MM.1S (cell line): ENCODE measurements at regions not wholly inside any gene's neighbourhood (a gene's known extent, or its start where the extent isn't known, plus 50 kb on each side); places are given as distances from the start of the nearest gene placed in this dataset.

Experiments used
- DNase-seq: peaks from one replicate; pipeline ENCODE4 v3.0.0-alpha.2; 2015
- H2AFZ ChIP-seq: fragments of 300-600 bp; sonication (generic); 2 replicates; pipeline ENCODE4 v1.6.0; 2016; ENCODE audit warnings: antibody characterized with exemption, low read length
- H3F3A ChIP-seq: fragments of 300-600 bp; sonication (generic); 2 replicates; pipeline ENCODE4 v1.6.1; 2016; ENCODE audit warnings: mild to moderate bottlenecking, antibody characterized with exemption, low read length, moderate library complexity, mixed read lengths; ENCODE audit not compliant: insufficient read depth
- H3K27ac ChIP-seq: fragments of 300-600 bp; sonication (generic); 2 replicates; pipeline ENCODE4 v1.5.1; 2016; ENCODE audit warnings: mild to moderate bottlenecking, low read length
- H3K27me3 ChIP-seq: fragments of 300-600 bp; sonication (generic); replicated peaks from 2 replicates; pipeline ENCODE4 v1.6.0; 2016; ENCODE audit warnings: low read length; ENCODE audit not compliant: insufficient read depth
- H3K36me3 ChIP-seq: fragments of 300-600 bp; sonication (generic); replicated peaks from 2 replicates; pipeline ENCODE4 v1.6.1; 2016; ENCODE audit warnings: mild to moderate bottlenecking, low read length, mixed read lengths; ENCODE audit not compliant: insufficient read depth
- H3K4me1 ChIP-seq: fragments of 300-600 bp; sonication (generic); 2 replicates; pipeline ENCODE4 v1.6.1; 2016; ENCODE audit warnings: low read length, mixed read lengths
- H3K4me2 ChIP-seq: fragments of 300-600 bp; sonication (generic); 2 replicates; pipeline ENCODE4 v1.6.0; 2016; ENCODE audit warnings: low read depth, low read length
- H3K4me3 ChIP-seq: fragments of 300-600 bp; sonication (generic); 2 replicates; pipeline ENCODE4 v1.5.1; 2016; ENCODE audit warnings: low read length, mixed read lengths
- H3K79me2 ChIP-seq: fragments of 300-600 bp; sonication (generic); 2 replicates; pipeline ENCODE4 v1.6.1; 2016; ENCODE audit warnings: mixed run types, low read length, mixed read lengths
- H3K9ac ChIP-seq: fragments of 300-600 bp; sonication (generic); 2 replicates; pipeline ENCODE4 v1.6.1; 2016; ENCODE audit warnings: low read length, mixed read lengths
- H3K9me2 ChIP-seq: fragments of 300-600 bp; sonication (generic); replicated peaks from 2 replicates; pipeline ENCODE4 v1.6.1; 2016; ENCODE audit warnings: mild to moderate bottlenecking, low read length, mixed read lengths; ENCODE audit not compliant: insufficient read depth
- H3K9me3 ChIP-seq: fragments of 300-600 bp; sonication (generic); replicated peaks from 2 replicates; pipeline ENCODE4 v1.6.1; 2016; ENCODE audit warnings: mild to moderate bottlenecking, low read length, mixed read lengths; ENCODE audit not compliant: insufficient read depth
- H4K20me1 ChIP-seq: fragments of 300-600 bp; sonication (generic); 2 replicates; pipeline ENCODE4 v1.6.1; 2016; ENCODE audit warnings: mild to moderate bottlenecking, low read length, moderate library complexity, mixed read lengths; ENCODE audit not compliant: insufficient read depth
- EZH2 ChIP-seq: fragments of 300-600 bp; sonication (generic); optimal IDR thresholded peaks from 2 replicates; pipeline ENCODE3; 2017; ENCODE audit warnings: low read depth, mild to moderate bottlenecking, antibody characterized with exemption, low read length, mixed read lengths
- EZH2phosphoT487 ChIP-seq: fragments of 300-600 bp; sonication (generic); IDR thresholded peaks from 2 replicates; pipeline ENCODE4 v1.6.1; 2018; ENCODE audit warnings: antibody characterized with exemption, low read length
- TF ChIP-seq, protein P1 (sequence below): fragments of 300-600 bp; sonication (generic); IDR thresholded peaks from 2 replicates; pipeline ENCODE4 v1.5.1; 2016; ENCODE audit warnings: antibody characterized with exemption, low read length, mixed read lengths

DNA sequence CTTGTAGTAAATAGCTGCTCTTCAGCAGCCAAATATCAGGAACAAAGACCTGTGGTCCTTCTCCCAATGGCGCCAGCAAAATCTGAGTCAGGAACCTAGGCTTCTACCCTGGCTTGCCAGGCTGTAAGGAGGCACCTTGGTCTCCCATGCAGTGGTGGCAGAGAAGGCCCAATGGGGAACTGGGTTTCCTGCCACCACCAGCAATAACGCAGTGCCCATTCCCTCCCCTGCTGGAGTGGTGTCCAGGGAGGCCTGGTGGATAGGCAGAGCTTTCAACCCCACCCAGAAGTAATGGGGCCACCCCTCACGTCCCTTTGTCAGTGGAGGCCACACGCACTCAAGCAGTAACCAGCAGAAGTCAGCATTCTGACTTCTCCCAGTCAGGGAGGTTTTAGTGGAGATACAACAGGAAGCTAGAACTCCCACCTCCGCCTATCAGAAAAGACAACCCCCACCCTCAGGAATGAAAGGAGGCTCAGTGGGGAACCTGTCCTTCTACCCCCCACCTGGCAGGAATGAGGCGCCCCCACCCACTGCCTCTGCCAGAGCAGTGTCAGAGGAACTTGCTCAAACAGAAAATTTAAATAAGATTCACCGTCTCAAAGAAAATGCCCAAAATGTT is 132.4 kb downstream of the COPS8 start:
- no peaks in the 10 kb centered on the region for H3K4me1 ChIP-seq

DNA sequence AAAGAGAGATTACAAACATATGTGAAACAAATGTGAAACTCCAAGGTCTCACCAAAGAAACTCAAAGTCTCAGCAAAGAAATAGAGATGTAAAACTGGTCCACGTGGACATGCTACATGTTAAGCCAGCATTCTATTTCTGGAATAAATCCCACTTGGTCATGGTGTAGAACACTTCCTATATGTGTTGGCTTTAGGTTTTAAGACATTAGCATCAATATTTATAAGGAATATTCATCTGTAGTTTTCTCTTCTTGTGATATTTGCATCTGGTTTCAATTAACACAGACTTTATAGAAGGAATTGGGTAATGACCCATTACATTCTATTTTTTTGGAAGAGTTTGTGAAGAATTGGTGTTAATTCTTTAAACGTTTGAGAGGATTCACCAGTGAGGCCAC is 133.1 kb downstream of the COPS8 start:
- TF ChIP-seq, protein P1, sequence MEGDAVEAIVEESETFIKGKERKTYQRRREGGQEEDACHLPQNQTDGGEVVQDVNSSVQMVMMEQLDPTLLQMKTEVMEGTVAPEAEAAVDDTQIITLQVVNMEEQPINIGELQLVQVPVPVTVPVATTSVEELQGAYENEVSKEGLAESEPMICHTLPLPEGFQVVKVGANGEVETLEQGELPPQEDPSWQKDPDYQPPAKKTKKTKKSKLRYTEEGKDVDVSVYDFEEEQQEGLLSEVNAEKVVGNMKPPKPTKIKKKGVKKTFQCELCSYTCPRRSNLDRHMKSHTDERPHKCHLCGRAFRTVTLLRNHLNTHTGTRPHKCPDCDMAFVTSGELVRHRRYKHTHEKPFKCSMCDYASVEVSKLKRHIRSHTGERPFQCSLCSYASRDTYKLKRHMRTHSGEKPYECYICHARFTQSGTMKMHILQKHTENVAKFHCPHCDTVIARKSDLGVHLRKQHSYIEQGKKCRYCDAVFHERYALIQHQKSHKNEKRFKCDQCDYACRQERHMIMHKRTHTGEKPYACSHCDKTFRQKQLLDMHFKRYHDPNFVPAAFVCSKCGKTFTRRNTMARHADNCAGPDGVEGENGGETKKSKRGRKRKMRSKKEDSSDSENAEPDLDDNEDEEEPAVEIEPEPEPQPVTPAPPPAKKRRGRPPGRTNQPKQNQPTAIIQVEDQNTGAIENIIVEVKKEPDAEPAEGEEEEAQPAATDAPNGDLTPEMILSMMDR = no peak
- TF ChIP-seq EZH2 (no peak), EZH2phosphoT487 (no peak)
- Histone ChIP-seq H3K4me3 (no peak overlapping the region), H3K27me3 (no peaks in the 10 kb centered on the region), H3K9ac (no peak overlapping the region), H3K9me2 (no peaks in the 10 kb centered on the region), H2AFZ (no peak overlapping the region), H3F3A (no peaks in the 10 kb centered on the region), H3K79me2 (no peaks in the 10 kb centered on the region), H3K27ac (no peak overlapping the region), H3K9me3 (no peaks in the 10 kb centered on the region), H4K20me1 (no peaks in the 10 kb centered on the region), H3K36me3 (no peaks in the 10 kb centered on the region), H3K4me2 (no peak overlapping the region), H3K4me1 (no peaks in the 10 kb centered on the region)
- DNase-seq = no peak

More for the DNA sequence above, 132.4 kb downstream of the COPS8 start:
- Histone ChIP-seq H3K79me2 (no peaks in the 10 kb centered on the region), H3K9ac (no peak overlapping the region), H2AFZ (no peak overlapping the region), H3K27ac (no peak overlapping the region), H3K9me3 (no peaks in the 10 kb centered on the region), H3K27me3 (no peaks in the 10 kb centered on the region), H3F3A (no peaks in the 10 kb centered on the region), H3K9me2 (no peaks in the 10 kb centered on the region), H3K36me3 (no peaks in the 10 kb centered on the region), H4K20me1 (no peaks in the 10 kb centered on the region), H3K4me2 (no peak overlapping the region), H3K4me3 (no peak overlapping the region)
- TF ChIP-seq EZH2 (no peak), EZH2phosphoT487 (no peak)
- TF ChIP-seq, protein P1 = no peak
- DNase-seq = no peak

DNA sequence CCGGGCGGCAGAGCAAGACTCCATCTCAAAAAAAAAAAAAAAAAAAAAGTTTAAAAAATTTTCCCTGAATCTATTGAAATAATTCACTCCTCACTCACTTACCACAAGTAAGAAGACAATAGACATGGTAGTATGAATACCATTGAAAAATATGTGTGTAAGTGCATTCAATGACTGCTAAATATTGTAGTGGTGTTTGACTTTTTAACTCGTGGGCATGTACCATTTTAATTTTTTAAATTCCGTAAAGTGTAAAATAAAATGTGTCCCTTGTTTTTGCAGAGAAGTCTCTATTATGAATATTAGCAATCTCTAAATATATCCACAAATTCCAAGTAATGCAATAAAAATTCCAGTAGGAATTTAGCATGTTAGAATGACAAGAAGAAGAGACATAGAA is 134.1 kb downstream of the COPS8 start:
- H3K4me3 ChIP-seq = no peak overlapping the region
- no peaks in the 10 kb centered on the region for H3K27me3 ChIP-seq
- TF ChIP-seq EZH2phosphoT487 (no peak), EZH2 (no peak)
- TF ChIP-seq, protein P1 = no peak
- H3K9me2 ChIP-seq = no peaks in the 10 kb centered on the region
- H3K9ac ChIP-seq = no peak overlapping the region
- H3K79me2 ChIP-seq = no peaks in the 10 kb centered on the region
- no peak for DNase-seq
- H3K4me1 ChIP-seq = no peaks in the 10 kb centered on the region
- no peaks in the 10 kb centered on the region for H4K20me1 ChIP-seq
- no peaks in the 10 kb centered on the region for H3K9me3 ChIP-seq
- H3F3A ChIP-seq = no peaks in the 10 kb centered on the region
- H3K4me2 ChIP-seq = no peak overlapping the region
- no peaks in the 10 kb centered on the region for H3K36me3 ChIP-seq
- no peak overlapping the region for H3K27ac ChIP-seq
- no peak overlapping the region for H2AFZ ChIP-seq
